Uterus (tissue), 2 donors: ENCODE measurements at regions not wholly inside any gene's neighbourhood (a gene's known extent, or its start where the extent isn't known, plus 50 kb on each side); places are given as distances from the start of the nearest gene placed in this dataset.

Experiments
- CTCF ChIP-seq, 4 experiments: fragments of 200-600 bp in 2 of 4; fragments of 450-650 bp in 2 of 4; sonication (generic) in 2 of 4; IDR thresholded peaks; one replicate each; pipeline ENCODE4 v1.5.1; 2016 to 2019; ENCODE audit warnings: antibody characterized with exemption in 4 of 4, mild to moderate bottlenecking in 2 of 4, moderate library complexity in 1 of 4
- POLR2A ChIP-seq, 2 donors: fragments of 450-650 bp; IDR thresholded peaks; one replicate each; pipeline ENCODE4 v1.6.1; 2016; ENCODE audit warnings: antibody characterized with exemption in 2 of 2, mild to moderate bottlenecking in 1 of 2, moderate library complexity in 1 of 2

DNA sequence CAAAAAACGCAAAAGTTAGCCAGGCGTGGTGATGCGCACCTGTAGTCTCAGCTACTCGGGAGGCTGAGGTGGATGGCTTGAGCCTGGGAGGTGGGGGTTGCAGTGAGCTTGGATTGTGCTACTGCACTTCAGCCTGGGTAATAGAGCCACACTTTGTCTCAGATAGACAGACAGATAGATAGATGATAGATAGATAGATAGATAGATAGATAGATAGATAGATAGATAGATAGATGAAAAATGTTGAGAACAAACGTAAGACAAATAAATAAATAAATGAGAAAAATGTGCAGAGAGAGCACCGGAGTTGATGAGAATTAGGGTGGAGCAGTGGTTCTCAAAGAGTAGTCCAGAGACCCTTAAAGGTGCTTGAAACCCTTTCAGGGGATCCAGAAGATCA lies 58.4 kb upstream of the ARL8B start:
- TF ChIP-seq CTCF (IDR thresholded peaks at IDR 0.05) = no peak
- no peak for TF ChIP-seq POLR2A (IDR thresholded peaks at IDR 0.05)
